RPMI8226 (cell line): ENCODE measurements at regions not wholly inside any gene's neighbourhood (a gene's known extent, or its start where the extent isn't known, plus 50 kb on each side); places are given as distances from the start of the nearest gene placed in this dataset.
"Not testable (repeated sequence)": the region's sequence is repeated elsewhere in the genome, so short reads cannot be mapped to it uniquely, and the experiment has no call there.

Experiments used
- DNase-seq: peaks from one replicate; pipeline ENCODE4 v3.0.0-alpha.2; 2015

- DNase-seq, result no peak
Observed at GRCh38 chr5:148880197-148880596, 53.8 kb downstream of the ADRB2 start.

GRCh38 chr5:148880696-148881095, 54.3 kb downstream of the ADRB2 start:
- no peak for DNase-seq

- DNase-seq, result no peak
Observed at GRCh38 chr5:148882332-148882731, 55.9 kb downstream of the ADRB2 start.

- no peak for DNase-seq
Observed at GRCh38 chr5:148884339-148885020, 58.1 kb downstream of the ADRB2 start.

GRCh38 chr5:148887123-148887881, 60.9 kb downstream of the ADRB2 start:
- no peak for DNase-seq

- DNase-seq, result not testable (repeated sequence)
Observed at GRCh38 chr5:148889936-148890335, 63.5 kb downstream of the ADRB2 start.

- DNase-seq, result not testable (repeated sequence)
Observed at GRCh38 chr5:148895441-148895840, 69.0 kb downstream of the ADRB2 start.

GRCh38 chr5:148897842-148898241, 71.4 kb downstream of the ADRB2 start:
- no peak for DNase-seq

- no peak for DNase-seq
Observed at GRCh38 chr5:148898413-148899075, 72.1 kb downstream of the ADRB2 start.

GRCh38 chr5:148899993-148900392, 73.6 kb downstream of the ADRB2 start:
- no peak for DNase-seq

GRCh38 chr5:148902478-148902877, 76.1 kb downstream of the ADRB2 start:
- DNase-seq, result no peak

- no peak for DNase-seq
Observed at GRCh38 chr5:148903587-148903986, 77.2 kb downstream of the ADRB2 start.

GRCh38 chr5:148904440-148904839, 78.0 kb downstream of the ADRB2 start:
- DNase-seq, result no peak

- no peak for DNase-seq
Observed at GRCh38 chr5:148905541-148905940, 79.1 kb downstream of the ADRB2 start.

- no peak for DNase-seq
Observed at GRCh38 chr5:148906968-148907367, 80.6 kb downstream of the ADRB2 start.

GRCh38 chr5:148909040-148909439, 82.6 kb downstream of the ADRB2 start:
- no peak for DNase-seq

- no peak for DNase-seq
Observed at GRCh38 chr5:148909766-148910165, 83.4 kb downstream of the ADRB2 start.

GRCh38 chr5:148910216-148910615, 83.8 kb downstream of the ADRB2 start:
- no peak for DNase-seq

- no peak for DNase-seq
Observed at GRCh38 chr5:148910686-148911361, 84.4 kb downstream of the ADRB2 start.

- no peak for DNase-seq
Observed at GRCh38 chr5:148911386-148911785, 85.0 kb downstream of the ADRB2 start.

GRCh38 chr5:148912146-148912545, 85.7 kb downstream of the ADRB2 start:
- DNase-seq, result no peak

GRCh38 chr5:148912714-148913398, 86.4 kb downstream of the ADRB2 start:
- no peak for DNase-seq

GRCh38 chr5:148913493-148913892, 87.1 kb downstream of the ADRB2 start:
- no peak for DNase-seq
